GM21515 (cell line): ENCODE measurements at regions not wholly inside any gene's neighbourhood (a gene's known extent, or its start where the extent isn't known, plus 50 kb on each side); places are given as distances from the start of the nearest gene placed in this dataset.

Experiments used
- ATAC-seq: cut with Tn5 transposase; IDR thresholded peaks from one replicate; pipeline ENCODE4 v1.9.1; 2021; ENCODE audit not compliant: unreplicated experiment

GRCh38 chr11:128116447-128116846 lies 470.9 kb downstream of the ETS1 start:
- no peak for ATAC-seq

- no peak for ATAC-seq
Measured at GRCh38 chr11:128105950-128106349, 481.4 kb downstream of the ETS1 start.

GRCh38 chr11:128105511-128105910 lies 481.8 kb downstream of the ETS1 start:
- no peak for ATAC-seq

DNA sequence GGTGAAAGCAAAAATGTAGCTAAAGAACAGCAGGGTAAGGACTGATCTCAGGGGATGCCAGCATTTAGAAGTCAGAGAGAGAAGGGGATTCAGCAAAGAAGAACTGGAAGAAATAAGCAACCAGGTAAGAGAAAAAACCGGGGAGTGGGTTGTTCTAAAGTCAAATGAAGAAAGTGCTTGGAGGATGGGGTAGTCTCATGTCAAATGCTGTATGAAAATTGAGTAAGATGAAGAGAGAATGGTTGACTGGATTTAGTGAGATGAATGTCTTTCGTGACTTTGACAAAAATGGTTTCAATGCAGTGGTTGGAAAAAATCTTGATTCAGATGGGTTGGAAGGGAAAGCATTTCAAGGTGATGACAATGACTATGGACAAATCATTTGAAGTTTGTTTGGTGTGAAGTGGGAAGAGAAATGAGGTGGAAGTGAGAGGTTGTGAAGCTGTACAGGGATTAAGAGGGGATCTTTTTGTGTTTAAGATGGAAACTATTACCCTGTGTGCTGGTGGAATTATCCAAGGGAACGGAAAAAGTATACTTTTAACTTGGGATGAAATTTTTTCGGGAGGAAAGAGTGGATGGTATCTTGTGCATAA lies 484.0 kb downstream of the ETS1 start:
- ATAC-seq: no peak

GRCh38 chr11:128098781-128099180 lies 488.6 kb downstream of the ETS1 start:
- no peak for ATAC-seq

GRCh38 chr11:128095466-128095981 lies 491.8 kb downstream of the ETS1 start:
- ATAC-seq: no peak

DNA sequence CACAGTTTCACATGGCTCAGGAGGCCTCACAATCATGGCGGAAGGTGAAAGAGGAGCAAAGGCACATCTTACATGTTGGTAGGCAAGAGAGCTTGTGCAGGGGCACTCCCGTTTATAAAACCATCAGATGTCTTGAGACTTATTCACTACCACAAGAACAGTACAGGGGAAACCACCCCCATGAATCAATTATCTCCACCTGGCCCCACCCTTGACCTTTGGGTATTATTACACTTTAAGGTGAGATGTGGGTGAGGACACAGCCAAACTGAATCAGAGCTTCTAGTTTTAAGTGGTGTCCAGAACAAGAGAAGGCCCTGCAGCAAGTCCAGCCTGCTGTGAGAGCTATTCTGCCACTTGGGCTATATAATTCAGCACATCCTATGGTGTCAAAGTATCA lies 493.7 kb downstream of the ETS1 start:
- no peak for ATAC-seq

DNA sequence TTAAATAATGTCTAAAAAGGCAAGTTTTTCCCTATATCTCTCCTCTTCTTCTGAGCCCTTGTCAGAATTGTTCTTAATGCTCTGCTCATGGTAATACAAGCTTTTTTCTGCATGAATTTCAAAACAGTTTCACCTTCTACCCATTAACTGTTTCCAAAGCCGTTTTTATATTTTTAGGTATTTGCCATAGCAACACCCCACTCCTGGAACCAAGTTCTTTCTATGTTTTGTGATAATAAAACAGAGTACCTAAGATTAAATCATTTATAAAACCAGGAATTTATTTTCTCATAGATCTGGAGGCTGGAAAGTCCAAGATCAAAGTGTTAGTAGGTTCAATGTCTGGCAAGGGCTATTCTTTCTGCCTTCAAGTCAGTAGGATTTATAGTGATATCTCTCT lies 497.4 kb downstream of the ETS1 start:
- ATAC-seq: no peak

DNA sequence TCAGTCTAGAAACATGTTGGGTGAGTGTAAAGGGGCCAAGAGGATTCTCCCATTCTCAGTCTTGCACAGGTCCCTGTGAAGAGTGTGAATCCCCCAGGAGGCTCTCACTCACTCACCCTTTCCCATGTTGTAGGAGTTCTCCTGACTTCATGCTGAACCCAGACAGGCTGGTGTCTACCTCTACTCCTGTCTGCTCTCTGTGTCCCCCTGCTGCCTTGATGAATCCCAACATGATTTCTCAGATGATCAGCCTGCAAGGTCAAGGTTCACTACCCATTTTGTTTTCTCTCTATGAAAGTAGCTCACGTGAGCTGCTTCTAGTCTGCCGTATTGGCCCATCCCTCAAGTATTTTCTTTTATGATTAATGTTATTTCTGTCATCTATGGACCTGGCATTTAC lies 500.6 kb downstream of the ETS1 start:
- no peak for ATAC-seq

DNA sequence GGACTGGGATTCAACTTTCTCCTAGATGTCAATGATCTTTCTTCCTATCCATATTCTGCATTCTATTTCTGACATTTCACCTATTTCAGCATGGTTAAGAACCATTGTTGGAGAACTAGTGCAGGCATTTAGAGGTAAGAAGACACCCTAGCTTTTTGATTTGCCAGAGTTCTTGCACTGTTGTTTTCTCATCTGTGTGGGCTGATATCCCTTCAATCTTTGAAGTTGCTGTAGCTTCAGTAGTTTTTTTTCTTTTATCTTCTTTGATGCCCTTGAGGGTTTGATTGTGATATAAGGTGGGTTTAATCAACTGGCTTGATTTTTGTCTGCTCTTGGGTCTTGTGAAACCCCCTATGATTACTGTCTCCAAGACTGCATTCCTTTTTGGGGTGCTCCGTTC lies 502.1 kb downstream of the ETS1 start:
- ATAC-seq: no peak

DNA sequence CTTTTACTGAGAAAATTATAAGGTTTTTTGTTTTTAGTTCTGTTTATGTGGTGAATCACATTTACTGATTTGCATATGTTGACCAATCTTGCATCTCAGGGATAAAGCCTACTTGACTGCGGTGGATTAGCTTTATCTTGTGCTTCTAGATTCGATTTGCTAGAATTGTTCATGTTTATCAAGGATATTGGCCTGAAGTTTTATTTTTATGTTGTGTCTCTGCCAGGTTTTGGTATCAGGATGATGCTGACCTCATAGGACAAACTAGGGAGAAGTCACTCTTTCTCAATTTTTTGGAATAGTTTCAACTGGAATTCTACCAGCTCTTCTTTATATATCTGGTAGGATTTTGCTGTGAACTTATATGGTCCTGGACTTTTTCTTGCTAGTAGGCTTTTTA lies 504.8 kb downstream of the ETS1 start:
- no peak for ATAC-seq

DNA sequence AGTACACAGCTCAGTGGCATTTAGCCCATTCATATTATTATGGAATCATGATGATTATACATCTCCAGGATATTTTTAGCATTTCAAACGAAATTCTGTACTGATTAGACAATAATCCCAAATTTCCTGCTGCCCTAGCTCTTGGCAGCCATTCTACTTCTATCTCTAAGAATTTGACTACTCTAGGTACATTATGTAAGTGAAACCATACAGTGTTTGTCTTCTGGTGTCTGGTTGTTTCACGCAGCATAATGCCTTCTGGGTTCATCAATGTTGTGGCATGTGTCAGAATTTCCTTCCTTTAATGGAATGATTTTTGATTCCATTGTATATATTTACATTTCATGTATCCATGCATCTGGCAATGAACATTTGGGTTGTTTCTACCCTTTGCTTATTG lies 517.7 kb downstream of the ETS1 start:
- ATAC-seq: no peak

DNA sequence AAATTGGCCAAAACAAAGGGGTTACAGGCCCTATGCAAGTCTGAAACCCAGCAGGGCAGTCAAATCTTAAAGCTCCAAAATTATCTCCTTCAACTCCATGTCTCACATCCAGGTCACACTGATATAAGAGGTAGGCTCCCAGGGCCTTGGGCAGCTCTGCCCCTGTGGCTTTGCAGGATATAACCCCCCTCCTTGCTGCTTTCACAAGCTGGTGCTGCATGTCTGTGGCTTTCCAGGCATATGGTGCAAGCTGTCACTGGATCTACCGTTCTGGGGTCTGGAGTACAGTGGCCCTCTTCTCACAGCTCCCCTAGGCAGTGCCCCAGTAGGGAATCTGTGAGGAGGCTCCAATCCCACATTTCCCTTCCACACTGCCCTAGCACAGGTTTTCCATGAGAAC lies 519.6 kb downstream of the ETS1 start:
- no peak for ATAC-seq

GRCh38 chr11:128066399-128066798 lies 521.0 kb downstream of the ETS1 start:
- no peak for ATAC-seq

DNA sequence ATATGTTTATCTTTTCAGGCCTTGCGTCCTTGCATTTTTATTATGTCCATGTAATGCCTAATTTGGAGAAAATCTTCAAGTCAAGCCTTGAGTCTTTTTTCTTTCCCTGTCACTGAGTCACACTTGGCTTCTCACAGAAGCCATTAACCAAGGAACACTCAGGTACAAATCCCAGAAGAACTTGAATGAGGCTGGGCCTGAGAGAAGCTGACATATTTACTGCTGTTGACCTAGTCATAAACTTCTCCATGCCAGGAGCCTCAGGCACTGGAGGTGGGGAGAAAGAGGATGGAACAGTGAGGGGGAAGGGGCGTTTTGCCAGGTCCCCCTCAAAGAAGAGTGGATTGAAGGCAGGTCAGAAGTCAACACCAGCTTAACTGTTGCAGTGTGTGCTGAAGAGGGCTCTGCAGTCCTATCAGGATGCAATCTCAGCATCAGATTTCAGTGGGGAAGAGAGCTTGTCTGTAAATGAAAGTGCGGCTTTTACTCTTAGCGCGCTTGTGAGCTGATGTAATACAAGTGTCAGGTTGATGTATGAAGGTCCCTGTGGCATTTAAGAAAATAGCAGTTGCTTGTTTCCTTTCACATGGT lies 526.0 kb downstream of the ETS1 start:
- ATAC-seq: no peak

- no peak for ATAC-seq
Measured at GRCh38 chr11:128058580-128059208, 528.7 kb downstream of the ETS1 start.

- ATAC-seq: no peak
Measured at GRCh38 chr11:128057786-128058395, 529.5 kb downstream of the ETS1 start.

- ATAC-seq: no peak
Measured at GRCh38 chr11:128055576-128056217, 531.7 kb downstream of the ETS1 start.

DNA sequence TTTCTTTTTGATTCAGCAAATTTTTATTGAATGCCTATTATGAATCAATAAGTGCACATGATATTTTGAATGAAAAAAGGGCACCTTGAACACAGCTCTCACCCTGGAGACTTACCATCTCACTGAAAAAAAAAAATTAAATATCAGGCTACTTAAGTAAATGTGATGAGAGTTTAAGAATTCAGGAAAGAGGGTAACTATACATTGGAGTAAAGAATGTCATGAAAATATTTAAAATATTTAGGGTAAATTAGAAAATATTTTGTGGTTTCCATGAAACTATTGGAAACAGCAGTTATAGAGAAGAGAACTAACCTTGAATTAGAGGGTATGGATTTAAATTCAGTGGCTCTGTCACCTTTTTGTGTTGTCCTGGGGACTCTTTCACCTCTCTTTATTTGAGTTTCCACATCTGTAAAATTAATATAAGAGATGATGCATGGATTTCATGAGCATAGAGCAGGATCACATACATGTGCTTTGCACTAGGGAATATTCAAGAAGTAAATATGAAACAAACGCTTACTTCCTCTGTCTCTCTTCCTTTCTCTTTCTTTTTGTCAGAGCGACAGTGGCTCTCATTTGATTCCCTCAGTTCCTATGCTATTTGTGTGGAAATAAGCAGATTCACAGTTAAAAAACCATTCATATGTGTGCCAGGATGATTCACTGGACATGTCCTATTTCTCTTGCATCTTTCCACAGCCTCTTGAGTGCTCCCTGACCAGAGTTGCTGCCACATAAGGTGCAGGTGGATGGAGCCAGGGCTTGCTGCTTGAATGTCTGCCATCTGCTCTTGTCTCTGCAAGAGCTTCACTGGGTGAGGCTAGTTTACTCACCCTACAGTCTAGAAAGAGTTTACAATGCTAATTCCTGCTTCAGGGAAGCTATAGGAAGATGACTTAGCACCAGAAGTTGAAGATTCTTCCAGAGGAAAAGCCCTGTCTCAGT lies 533.1 kb downstream of the ETS1 start:
- peak; percentile 73 for ATAC-seq

GRCh38 chr11:128052912-128053641 lies 534.3 kb downstream of the ETS1 start:
- no peak for ATAC-seq
